Neuronal stem cell (in vitro differentiated cells): ENCODE measurements at regions not wholly inside any gene's neighbourhood (a gene's known extent, or its start where the extent isn't known, plus 50 kb on each side); places are given as distances from the start of the nearest gene placed in this dataset.

Source experiments
- DNase-seq: peaks from one replicate; pipeline ENCODE4 v3.0.0-alpha.2; 2013; ENCODE audit warnings: low spot score
- H2AFZ ChIP-seq: one replicate; pipeline ENCODE4 v1.6.1; 2013; ENCODE audit warnings: mild to moderate bottlenecking, low read length, inconsistent platforms
- H2AK5ac ChIP-seq: 2 replicates; pipeline ENCODE4 v1.6.1; 2013; ENCODE audit warnings: low read depth, mild to moderate bottlenecking, inconsistent platforms, low read length, moderate library complexity, mixed read lengths
- H2BK120ac ChIP-seq: 2 replicates; pipeline ENCODE4 v1.6.1; 2013; ENCODE audit warnings: low read depth, mild to moderate bottlenecking, inconsistent platforms, low read length, moderate library complexity, mixed read lengths
- H2BK12ac ChIP-seq: one replicate; pipeline ENCODE4 v1.6.1; 2013; ENCODE audit warnings: low read length, inconsistent platforms
- H2BK15ac ChIP-seq: 2 replicates; pipeline ENCODE4 v1.6.1; 2013; ENCODE audit warnings: mild to moderate bottlenecking, low read length, inconsistent platforms, mixed read lengths
- H2BK5ac ChIP-seq: one replicate; pipeline ENCODE4 v1.6.1; 2013; ENCODE audit warnings: inconsistent platforms, mild to moderate bottlenecking, low read length, moderate library complexity
- H3K14ac ChIP-seq: one replicate; pipeline ENCODE4 v1.6.1; 2013; ENCODE audit warnings: low read length, inconsistent platforms
- H3K18ac ChIP-seq: 2 replicates; pipeline ENCODE4 v1.6.1; 2013; ENCODE audit warnings: low read length, inconsistent platforms
- H3K23ac ChIP-seq: 2 replicates; pipeline ENCODE4 v1.6.1; 2013; ENCODE audit warnings: low read depth, mild to moderate bottlenecking, mixed read lengths, low read length, inconsistent platforms; ENCODE audit not compliant: poor library complexity
- H3K27ac ChIP-seq: replicated peaks from 3 replicates; pipeline ENCODE4 v1.5.1; 2013; ENCODE audit warnings: low read length, inconsistent platforms
- H3K27me3 ChIP-seq, 3 experiments: 2 replicates each; pipeline ENCODE4 v1.6.1; 2013; ENCODE audit warnings: low read length in 3 of 3, mild to moderate bottlenecking in 2 of 3, inconsistent platforms in 1 of 3, low read depth in 1 of 3, mixed read lengths in 1 of 3, moderate library complexity in 1 of 3; ENCODE audit not compliant: control insufficient read depth in 3 of 3, insufficient read depth in 3 of 3
- H3K36me3 ChIP-seq, 2 donors: replicated peaks in 1 of 2; 2 replicates each; pipeline ENCODE4 v1.6.1; 2013; ENCODE audit warnings: low read length in 2 of 2; ENCODE audit not compliant: control insufficient read depth in 2 of 2, insufficient read depth in 2 of 2
- H3K4ac ChIP-seq: 2 replicates; pipeline ENCODE4 v1.6.1; 2013; ENCODE audit warnings: inconsistent platforms, mild to moderate bottlenecking, low read length, moderate library complexity
- H3K4me1 ChIP-seq, 2 donors: 1 replicate in 1 of 2; 2 replicates in 1 of 2; pipeline ENCODE4 v1.6.1; 2013; ENCODE audit warnings: low read length in 2 of 2, low read depth in 1 of 2; ENCODE audit not compliant: control insufficient read depth in 2 of 2, insufficient read depth in 1 of 2
- H3K4me2 ChIP-seq: one replicate; pipeline ENCODE4 v1.6.1; 2013; ENCODE audit warnings: mild to moderate bottlenecking, low read length, inconsistent platforms; ENCODE audit not compliant: insufficient read depth, poor library complexity, severe bottlenecking
- H3K4me3 ChIP-seq, 2 donors: 2 replicates each; pipeline ENCODE4 v1.5.1; 2013; ENCODE audit warnings: low read length in 2 of 2, mild to moderate bottlenecking in 2 of 2, inconsistent platforms in 1 of 2, moderate library complexity in 1 of 2
- H3K79me1 ChIP-seq: one replicate; pipeline ENCODE4 v1.6.1; 2013; ENCODE audit warnings: low read depth, mild to moderate bottlenecking, inconsistent platforms, low read length, moderate library complexity
- H3K9ac ChIP-seq: one replicate; pipeline ENCODE4 v1.6.1; 2013; ENCODE audit warnings: mild to moderate bottlenecking, low read depth, low read length, inconsistent platforms; ENCODE audit not compliant: poor library complexity
- H3K9me3 ChIP-seq, 2 donors: replicated peaks in 1 of 2; 2 replicates each; pipeline versions ENCODE3 to v1.6.1; 2013; ENCODE audit warnings: low read length in 2 of 2, mild to moderate bottlenecking in 2 of 2, inconsistent platforms in 1 of 2, low read depth in 1 of 2, mixed read lengths in 1 of 2, moderate library complexity in 1 of 2; ENCODE audit not compliant: control insufficient read depth in 2 of 2, insufficient read depth in 1 of 2
- H4K8ac ChIP-seq: one replicate; pipeline ENCODE4 v1.6.1; 2013; ENCODE audit warnings: low read depth, mild to moderate bottlenecking, inconsistent platforms, low read length, moderate library complexity
- H4K91ac ChIP-seq: one replicate; pipeline ENCODE4 v1.6.1; 2013; ENCODE audit warnings: low read length, low read depth, mild to moderate bottlenecking, inconsistent platforms; ENCODE audit not compliant: poor library complexity
- WGBS, 2 donors: extraction: QIAGEN DNeasy Blood & Tissue Kit; methylation state at CpG; one replicate each; pipeline ENCODE4 v1.1.7; 2013; ENCODE audit warnings: missing lambda C conversion rate in 2 of 2, mixed read lengths in 1 of 2; ENCODE audit not compliant: insufficient read length in 2 of 2, insufficient replicate concordance in 1 of 2; ENCODE audit errors: extremely low coverage in 2 of 2; 5-methylcytosine and 5-hydroxymethylcytosine counted together

GRCh38 chr2:212677466-212677865 is 138.9 kb upstream of the ERBB4 start:
- H3K9ac ChIP-seq, result no peak overlapping the region
- H2BK15ac ChIP-seq, result no peak overlapping the region
- H3K14ac ChIP-seq, result no peak overlapping the region
- H2BK5ac ChIP-seq, result no peak overlapping the region
- H4K8ac ChIP-seq, result no peak overlapping the region
- H2BK120ac ChIP-seq, result no peak overlapping the region
- no peak overlapping the region for H3K4me3 ChIP-seq
- peaks cover 0 to 10% of the 10 kb centered on the region in 2 donors for H3K9me3 ChIP-seq
- H3K23ac ChIP-seq, result no peak overlapping the region
- no peak overlapping the region for H3K4ac ChIP-seq
- no peak overlapping the region for H3K18ac ChIP-seq
- no peak for DNase-seq
- no CpG with 5 or more reads among the region's 1 CpG for WGBS, 2 donors
- no peaks in the 10 kb centered on the region for H3K27me3 ChIP-seq
- H4K91ac ChIP-seq, result no peak overlapping the region
- no peaks in the 10 kb centered on the region for H3K4me1 ChIP-seq
- H3K27ac ChIP-seq, result no peak overlapping the region
- H2AK5ac ChIP-seq, result no peak overlapping the region
- H3K79me1 ChIP-seq, result no peaks in the 10 kb centered on the region
- H3K4me2 ChIP-seq, result no peak overlapping the region
- no peak overlapping the region for H2BK12ac ChIP-seq
- no peak overlapping the region for H2AFZ ChIP-seq
- no peaks in the 10 kb centered on the region for H3K36me3 ChIP-seq

- H3K27ac ChIP-seq, result no peak overlapping the region
- H2BK120ac ChIP-seq, result no peak overlapping the region
- no peak overlapping the region for H3K14ac ChIP-seq
- no peaks in the 10 kb centered on the region for H3K36me3 ChIP-seq
- peaks cover 0 to 5% of the 10 kb centered on the region in 2 donors for H3K4me1 ChIP-seq
- H3K23ac ChIP-seq, result no peak overlapping the region
- no peaks in the 10 kb centered on the region for H3K79me1 ChIP-seq
- no peaks in the 10 kb centered on the region for H3K27me3 ChIP-seq
- H2BK5ac ChIP-seq, result no peak overlapping the region
- no peak overlapping the region for H2BK15ac ChIP-seq
- WGBS, 2 donors, result no CpG with 5 or more reads among the region's 2 CpGs
- no peak overlapping the region for H3K9ac ChIP-seq
- H3K4me2 ChIP-seq, result no peak overlapping the region
- H4K91ac ChIP-seq, result no peak overlapping the region
- no peak overlapping the region for H3K18ac ChIP-seq
- no peak overlapping the region for H3K4ac ChIP-seq
- H2AFZ ChIP-seq, result no peak overlapping the region
- H2AK5ac ChIP-seq, result no peak overlapping the region
- DNase-seq, result no peak
- H4K8ac ChIP-seq, result no peak overlapping the region
- H2BK12ac ChIP-seq, result no peak overlapping the region
- H3K4me3 ChIP-seq, result no peak overlapping the region
- H3K9me3 ChIP-seq, result peaks cover 0 to 6% of the 10 kb centered on the region in 2 donors
Measured at GRCh38 chr2:212672186-212672585, 133.6 kb upstream of the ERBB4 start.

GRCh38 chr2:212669761-212670160 is 131.2 kb upstream of the ERBB4 start:
- no CpG with 5 or more reads among the region's 2 CpGs for WGBS, 2 donors

GRCh38 chr2:212667751-212668316 is 129.2 kb upstream of the ERBB4 start:
- Histone ChIP-seq H3K18ac (no peak overlapping the region), H4K8ac (no peak overlapping the region), H2AK5ac (no peak overlapping the region), H2BK15ac (no peak overlapping the region), H3K9me3 (no peaks in the 10 kb centered on the region), H2BK120ac (no peak overlapping the region), H3K36me3 (no peaks in the 10 kb centered on the region), H4K91ac (no peak overlapping the region), H3K79me1 (no peaks in the 10 kb centered on the region), H3K4me1 (peaks cover 0 to 5% of the 10 kb centered on the region in 2 donors), H3K27ac (no peak overlapping the region), H3K14ac (no peak overlapping the region), H2BK12ac (no peak overlapping the region), H2AFZ (no peak overlapping the region), H2BK5ac (no peak overlapping the region), H3K27me3 (no peaks in the 10 kb centered on the region), H3K4ac (no peak overlapping the region), H3K23ac (no peak overlapping the region), H3K4me3 (no peak overlapping the region), H3K4me2 (no peak overlapping the region), H3K9ac (no peak overlapping the region)
- DNase-seq, result no peak

More at GRCh38 chr2:212669761-212670160, 131.2 kb upstream of the ERBB4 start:
- DNase-seq, result no peak
- Histone ChIP-seq H3K23ac (no peak overlapping the region), H3K4ac (no peak overlapping the region), H2AK5ac (no peak overlapping the region), H4K91ac (no peak overlapping the region), H3K9ac (no peak overlapping the region), H3K36me3 (no peaks in the 10 kb centered on the region), H2BK5ac (no peak overlapping the region), H2AFZ (peak overlapping the region; percentile 80), H3K4me1 (peaks cover 0 to 5% of the 10 kb centered on the region in 2 donors), H3K4me2 (no peak overlapping the region), H2BK15ac (no peak overlapping the region), H3K14ac (no peak overlapping the region), H4K8ac (no peak overlapping the region), H2BK120ac (no peak overlapping the region), H2BK12ac (no peak overlapping the region), H3K27ac (no peak overlapping the region), H3K4me3 (no peak overlapping the region), H3K79me1 (no peaks in the 10 kb centered on the region), H3K9me3 (no peaks in the 10 kb centered on the region), H3K18ac (no peak overlapping the region), H3K27me3 (no peaks in the 10 kb centered on the region)
